GM18867 (cell line): ENCODE measurements at regions not wholly inside any gene's neighbourhood (a gene's known extent, or its start where the extent isn't known, plus 50 kb on each side); places are given as distances from the start of the nearest gene placed in this dataset.
"Not testable (repeated sequence)": the region's sequence is repeated elsewhere in the genome, so short reads cannot be mapped to it uniquely, and the experiment has no call there.

Experiments used
- ATAC-seq: cut with Tn5 transposase; IDR thresholded peaks from one replicate; pipeline ENCODE4 v1.9.1; 2021; ENCODE audit warnings: mild to moderate bottlenecking, moderate library complexity; ENCODE audit not compliant: unreplicated experiment

GRCh38 chr10:44279426-44280126, 105.3 kb downstream of the CXCL12 start:
- ATAC-seq, result no peak

GRCh38 chr10:44278837-44279324, 106.0 kb downstream of the CXCL12 start:
- no peak for ATAC-seq

GRCh38 chr10:44268435-44268948, 116.4 kb downstream of the CXCL12 start:
- ATAC-seq, result not testable (repeated sequence)

DNA sequence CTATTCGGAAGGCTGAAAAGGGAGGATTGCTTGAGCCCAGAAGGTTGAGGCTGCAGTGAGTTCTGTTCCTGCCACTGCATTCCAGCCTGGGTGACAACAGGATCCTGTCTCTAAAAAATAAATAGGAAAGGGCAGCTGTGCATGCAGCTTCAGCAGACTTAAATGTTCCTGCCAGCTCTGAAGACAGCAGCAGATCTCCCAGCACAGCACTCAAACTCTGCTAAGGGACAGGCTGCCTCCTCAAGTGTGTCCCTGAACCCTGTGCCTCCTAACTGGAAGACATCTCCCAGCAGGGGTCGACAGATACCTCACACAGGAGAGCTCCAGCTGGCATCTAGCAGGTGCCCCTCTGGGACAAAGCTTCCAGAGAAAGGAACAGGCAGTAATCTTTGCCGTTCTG, 117.9 kb downstream of the CXCL12 start:
- ATAC-seq, result no peak

DNA sequence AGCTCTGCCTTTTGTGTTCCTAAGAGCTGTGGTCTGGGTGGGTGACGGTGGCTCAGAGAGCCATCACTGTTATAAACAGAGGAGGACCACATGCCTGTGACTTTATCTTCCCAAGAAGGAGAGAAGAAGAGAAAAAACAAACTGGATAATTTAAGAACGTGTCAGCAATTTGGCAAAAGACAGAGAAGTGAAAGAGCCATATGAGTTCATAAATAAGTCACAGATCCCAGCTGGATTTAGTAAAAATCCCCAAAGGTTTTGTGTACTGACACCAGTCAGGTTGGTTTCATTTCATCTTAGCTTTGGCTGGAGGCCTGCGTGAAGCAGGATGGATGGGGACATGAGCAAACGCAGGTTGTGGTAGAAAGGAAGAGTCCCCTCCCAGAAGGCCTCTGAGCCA, 120.7 kb downstream of the CXCL12 start:
- no peak for ATAC-seq

DNA sequence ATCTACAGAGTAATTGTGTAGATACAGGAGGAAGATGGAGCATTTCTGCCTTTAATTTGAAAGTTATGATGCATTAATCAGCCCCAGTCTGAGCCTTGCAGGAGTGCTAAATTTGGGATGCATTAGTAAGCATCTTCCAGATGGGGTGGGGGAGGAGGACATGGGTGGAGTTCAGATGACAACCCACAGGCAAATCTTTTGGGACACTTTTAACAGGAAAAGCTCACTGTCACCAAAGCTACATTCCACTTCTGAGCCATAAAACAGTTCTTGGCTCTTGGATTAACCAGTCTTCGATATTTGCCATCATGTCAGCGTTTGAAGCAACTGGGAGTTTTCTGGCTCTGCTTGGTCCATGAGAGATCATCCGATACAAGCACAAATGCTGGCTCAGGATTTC, 121.1 kb downstream of the CXCL12 start:
- no peak for ATAC-seq

DNA sequence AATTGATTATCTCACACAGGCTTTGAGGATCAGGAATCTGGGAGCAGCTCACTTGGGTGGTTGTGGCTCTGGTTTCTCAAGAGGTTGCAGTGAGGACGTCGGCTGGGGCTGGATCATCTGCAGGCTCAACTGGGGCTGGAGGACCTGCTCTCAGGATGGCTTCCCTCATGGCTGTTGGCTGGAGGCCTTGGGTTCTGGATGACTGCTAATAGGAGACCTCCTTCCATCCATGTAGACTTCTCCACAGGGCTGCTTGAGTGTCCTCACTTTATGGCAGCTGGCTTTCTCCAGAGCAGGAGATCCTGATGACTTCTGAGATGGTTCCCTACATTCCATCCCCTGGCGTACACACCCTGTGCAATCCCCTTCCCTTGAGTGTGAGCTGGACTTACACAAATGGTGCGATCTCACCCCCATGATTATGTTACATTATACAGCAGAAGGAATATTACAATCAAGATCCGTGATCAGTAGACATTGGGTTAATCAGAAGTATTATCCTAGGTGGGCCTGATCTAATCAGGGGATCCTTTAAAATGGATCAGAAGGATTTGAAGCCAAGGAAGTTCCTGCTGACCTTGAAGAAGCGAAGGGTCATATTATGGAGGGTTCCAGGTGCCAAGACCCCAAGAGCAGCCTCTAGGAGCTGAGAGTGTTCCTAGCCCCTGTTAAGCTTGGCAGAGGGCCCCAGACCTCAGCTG, 122.2 kb downstream of the CXCL12 start:
- ATAC-seq, result no peak

DNA sequence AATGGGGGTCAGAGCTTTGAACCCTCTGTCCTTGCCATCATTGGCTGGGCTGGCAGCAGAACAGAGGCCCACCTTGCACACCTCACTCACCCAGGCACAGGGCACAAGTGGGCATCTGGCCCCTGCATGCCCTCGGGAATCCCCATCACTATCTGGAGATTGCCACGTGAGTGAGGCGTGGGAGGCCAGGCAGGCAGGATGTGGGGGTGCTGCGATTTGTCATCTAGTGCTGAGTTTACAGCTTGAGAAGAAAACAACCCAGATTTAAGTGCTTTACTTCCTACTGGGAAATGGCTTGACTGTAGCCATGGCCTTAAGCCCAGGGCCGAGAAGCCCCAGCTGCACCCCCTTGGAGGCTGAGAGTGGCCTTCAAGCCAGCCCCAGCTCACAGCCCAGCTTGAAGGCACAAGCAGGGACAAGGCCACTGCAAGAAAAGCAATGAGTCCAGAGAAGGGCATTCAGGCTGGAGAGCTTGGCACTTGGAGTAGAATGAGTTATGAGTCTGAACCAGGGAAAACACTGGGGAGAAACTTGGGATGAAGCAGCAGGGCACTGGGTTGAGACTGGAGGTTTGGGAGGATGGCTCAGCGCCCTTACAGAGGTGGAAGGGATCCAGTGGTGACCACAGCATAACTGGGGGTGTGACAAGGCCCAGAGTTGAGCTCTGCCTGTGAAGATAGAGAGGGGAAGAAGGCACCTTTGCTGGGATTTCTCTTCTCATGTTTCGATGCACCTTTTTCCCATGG, 123.0 kb downstream of the CXCL12 start:
- ATAC-seq, result no peak

GRCh38 chr10:44261296-44261695, 123.6 kb downstream of the CXCL12 start:
- ATAC-seq, result no peak

DNA sequence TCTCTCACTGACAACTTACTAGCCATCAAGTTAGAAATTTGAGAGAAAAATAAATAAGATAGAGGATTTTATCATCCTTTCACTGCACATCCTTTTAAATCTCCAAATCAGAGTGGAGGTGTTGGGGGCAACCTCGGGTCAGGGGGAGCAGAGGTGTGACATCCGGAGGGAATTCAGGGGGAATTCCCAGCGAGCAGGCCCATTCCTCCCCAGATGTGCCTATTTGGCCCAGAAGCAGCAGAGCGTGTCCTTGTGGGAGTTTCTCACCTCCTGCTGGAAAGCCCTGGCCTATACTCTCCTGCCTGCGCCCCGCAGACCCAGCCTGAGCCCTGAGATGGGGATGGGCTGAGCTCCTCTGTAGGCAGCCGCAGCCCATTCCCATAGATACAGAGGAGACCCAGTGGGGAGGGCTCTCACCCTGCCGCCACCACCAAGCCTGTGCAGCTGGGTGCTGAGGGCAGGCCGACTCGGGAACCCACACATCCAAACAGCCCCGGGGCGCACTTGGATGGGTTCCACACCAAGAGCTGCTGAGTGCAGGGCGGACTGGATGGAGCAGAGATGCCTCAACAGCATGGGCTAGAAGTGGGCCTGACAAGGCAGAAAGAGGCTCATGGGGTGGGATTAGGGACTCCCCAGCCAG, 124.5 kb downstream of the CXCL12 start:
- ATAC-seq, result no peak

- ATAC-seq, result no peak
Observed at GRCh38 chr10:44259090-44259874, 125.6 kb downstream of the CXCL12 start.

DNA sequence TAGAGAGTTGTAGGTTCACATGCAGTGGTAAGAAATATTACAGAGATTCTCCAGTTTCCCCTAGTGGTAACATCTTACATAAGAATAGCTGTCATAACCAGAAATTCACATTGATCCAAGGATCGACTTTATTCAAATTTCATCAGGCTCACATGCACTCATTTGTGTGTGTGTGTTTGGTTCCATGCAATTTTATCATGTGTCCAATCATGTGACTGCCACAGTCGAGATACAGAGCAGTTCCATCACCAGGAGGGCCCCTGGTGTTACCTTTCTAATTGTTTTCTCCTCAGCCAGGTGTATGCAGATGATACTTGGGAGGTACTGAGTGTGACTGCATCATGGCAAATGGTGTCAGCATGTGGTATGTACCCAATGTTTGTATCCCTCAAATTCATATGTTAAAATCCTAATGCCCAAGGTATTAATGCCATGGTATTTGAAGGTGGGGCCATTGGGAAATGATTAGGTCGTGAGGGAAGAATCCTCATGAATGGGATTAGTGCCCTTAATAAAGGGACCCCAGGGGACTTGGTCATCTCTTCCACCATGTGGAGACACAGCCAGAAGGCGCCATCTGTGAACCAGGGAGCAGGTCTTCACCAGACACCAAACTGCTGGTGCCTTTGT, 126.3 kb downstream of the CXCL12 start:
- no peak for ATAC-seq

GRCh38 chr10:44258019-44258418, 126.9 kb downstream of the CXCL12 start:
- no peak for ATAC-seq

- no peak for ATAC-seq
Observed at GRCh38 chr10:44253769-44254462, 131.0 kb downstream of the CXCL12 start.

GRCh38 chr10:44252631-44253030, 132.3 kb downstream of the CXCL12 start:
- ATAC-seq, result not testable (repeated sequence)

DNA sequence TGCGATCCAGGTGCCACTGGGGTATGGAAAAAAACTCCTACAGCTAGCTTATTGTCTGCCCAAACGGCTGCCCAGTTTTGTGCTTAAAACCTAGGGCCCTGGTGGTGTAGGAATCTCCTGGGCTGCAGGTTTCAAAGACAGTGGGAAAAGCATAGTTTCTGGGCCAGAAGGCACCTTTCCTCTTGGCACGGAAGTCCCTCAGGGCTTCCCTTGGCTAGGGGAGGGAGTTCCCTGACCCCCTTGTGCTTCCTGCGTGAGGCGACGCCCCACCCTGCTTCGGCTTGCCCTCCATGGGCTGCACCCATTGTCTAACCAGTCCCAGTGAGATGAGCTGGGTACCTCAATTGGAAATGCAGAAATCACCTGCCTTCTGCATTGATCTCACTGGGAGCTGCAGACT, 135.0 kb downstream of the CXCL12 start:
- not testable (repeated sequence) for ATAC-seq

DNA sequence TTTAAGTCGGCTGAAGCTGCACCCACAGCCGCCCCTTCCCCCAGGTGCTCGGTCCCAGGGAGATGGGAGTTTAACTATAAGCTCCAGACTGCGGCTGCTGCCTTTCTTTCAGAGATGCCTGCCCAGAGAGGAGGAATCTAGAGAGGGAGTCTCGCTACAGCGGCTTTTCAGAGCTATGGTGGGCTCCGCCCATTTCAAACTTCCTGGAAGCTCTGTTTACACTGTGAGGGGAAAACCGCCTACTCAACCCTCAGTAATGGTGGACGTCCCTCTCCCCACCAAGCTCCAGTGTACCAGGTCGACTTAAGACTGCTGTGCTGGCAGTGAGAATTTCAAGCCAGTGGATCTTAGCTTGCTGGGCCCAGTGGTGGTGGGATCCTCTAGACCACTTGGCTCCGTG, 135.4 kb downstream of the CXCL12 start:
- ATAC-seq, result no peak

- ATAC-seq, result not testable (repeated sequence)
Observed at GRCh38 chr10:44246700-44247099, 138.2 kb downstream of the CXCL12 start.

DNA sequence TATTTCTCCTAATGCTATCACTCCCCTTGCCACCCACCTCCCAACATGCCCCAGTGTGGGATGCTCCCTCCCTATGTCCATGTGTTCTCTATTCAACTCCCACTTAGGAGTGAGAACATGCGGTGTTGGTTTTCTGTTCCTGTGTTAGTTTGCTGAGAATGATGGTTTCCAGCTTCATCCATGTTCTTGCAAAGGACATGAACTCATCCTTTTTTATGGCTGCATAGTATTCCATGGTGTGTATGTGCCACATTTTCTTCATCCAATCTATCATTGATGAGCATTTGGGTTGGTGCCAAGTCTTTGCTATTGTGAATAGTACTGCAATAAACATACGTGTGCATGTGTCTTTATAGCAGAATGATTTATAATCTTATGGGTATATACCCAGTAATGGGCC, 138.6 kb downstream of the CXCL12 start:
- not testable (repeated sequence) for ATAC-seq
